H9 (cell line): ENCODE measurements at regions not wholly inside any gene's neighbourhood (a gene's known extent, or its start where the extent isn't known, plus 50 kb on each side); places are given as distances from the start of the nearest gene placed in this dataset.

Source experiments
- DNase-seq: peaks from one replicate; pipeline ENCODE4 v3.0.0-alpha.2; 2017
- H2AFZ ChIP-seq: one replicate; pipeline ENCODE4 v1.6.1; 2013; ENCODE audit warnings: mild to moderate bottlenecking, low read length, control low read depth, moderate library complexity
- H2AK5ac ChIP-seq: 2 replicates; pipeline ENCODE4 v1.6.1; 2013; ENCODE audit warnings: low read length, control low read depth, mixed read lengths; ENCODE audit not compliant: insufficient read length
- H2BK120ac ChIP-seq: one replicate; pipeline ENCODE4 v1.6.1; 2013; ENCODE audit warnings: low read depth, mild to moderate bottlenecking, low read length, control low read depth, inconsistent platforms; ENCODE audit not compliant: poor library complexity, severe bottlenecking
- H2BK12ac ChIP-seq: 2 replicates; pipeline ENCODE4 v1.6.1; 2013; ENCODE audit warnings: low read length, control low read depth, mixed read lengths, low read depth; ENCODE audit not compliant: insufficient read length
- H2BK15ac ChIP-seq: 2 replicates; pipeline ENCODE4 v1.6.1; 2013; ENCODE audit warnings: low read depth, low read length, control low read depth
- H2BK20ac ChIP-seq: one replicate; pipeline ENCODE4 v1.6.1; 2013; ENCODE audit warnings: low read depth, mild to moderate bottlenecking, low read length, control low read depth, inconsistent platforms; ENCODE audit not compliant: poor library complexity, severe bottlenecking
- H2BK5ac ChIP-seq: 2 replicates; pipeline ENCODE4 v1.6.1; 2013; ENCODE audit warnings: low read length, control low read depth, mixed read lengths; ENCODE audit not compliant: insufficient read length
- H3K14ac ChIP-seq: 2 replicates; pipeline ENCODE4 v1.6.1; 2013; ENCODE audit warnings: low read length, control low read depth; ENCODE audit not compliant: insufficient read depth
- H3K18ac ChIP-seq: 2 replicates; pipeline ENCODE4 v1.6.1; 2013; ENCODE audit warnings: low read depth, mild to moderate bottlenecking, mixed read lengths, low read length, control low read depth; ENCODE audit not compliant: insufficient read length
- H3K23ac ChIP-seq: 2 replicates; pipeline ENCODE4 v1.6.1; 2013; ENCODE audit warnings: low read length, control low read depth, mixed read lengths, low read depth; ENCODE audit not compliant: insufficient read length
- H3K23me2 ChIP-seq: 2 replicates; pipeline ENCODE4 v1.6.1; 2013; ENCODE audit warnings: low read depth, mild to moderate bottlenecking, mixed read lengths, low read length, control low read depth; ENCODE audit not compliant: insufficient read length, poor library complexity, severe bottlenecking
- H3K27ac ChIP-seq: 2 replicates; pipeline ENCODE4 v1.5.1; 2013; ENCODE audit warnings: low read length, control low read depth, mixed read lengths, low read depth; ENCODE audit not compliant: insufficient read length
- H3K27me3 ChIP-seq: 2 replicates; pipeline ENCODE4 v1.6.1; 2013; ENCODE audit warnings: low read length, control low read depth, inconsistent platforms; ENCODE audit not compliant: insufficient read depth
- H3K4ac ChIP-seq: 2 replicates; pipeline ENCODE4 v1.6.1; 2013; ENCODE audit warnings: low read depth, mild to moderate bottlenecking, control low read depth, inconsistent platforms, low read length, moderate library complexity
- H3K4me1 ChIP-seq: 2 replicates; pipeline ENCODE4 v1.6.1; 2013; ENCODE audit warnings: low read length, control low read depth, inconsistent platforms; ENCODE audit not compliant: insufficient read depth
- H3K4me2 ChIP-seq: 2 replicates; pipeline ENCODE4 v1.6.1; 2013; ENCODE audit warnings: low read length, control low read depth, mixed read lengths; ENCODE audit not compliant: insufficient read length, insufficient read depth
- H3K56ac ChIP-seq: 2 replicates; pipeline ENCODE4 v1.6.1; 2013; ENCODE audit warnings: low read depth, mild to moderate bottlenecking, mixed read lengths, low read length, control low read depth; ENCODE audit not compliant: insufficient read length
- H3K79me1 ChIP-seq: 2 replicates; pipeline ENCODE4 v1.6.1; 2013; ENCODE audit warnings: low read depth, mild to moderate bottlenecking, moderate library complexity, low read length, control low read depth, inconsistent platforms; ENCODE audit not compliant: insufficient read depth, poor library complexity, severe bottlenecking
- H3K79me2 ChIP-seq: 2 replicates; pipeline ENCODE4 v1.6.1; 2013; ENCODE audit warnings: low read length, control low read depth, inconsistent platforms; ENCODE audit not compliant: insufficient read depth
- H3K9ac ChIP-seq: 2 replicates; pipeline ENCODE4 v1.6.1; 2013; ENCODE audit warnings: low read length, control low read depth, mixed read lengths; ENCODE audit not compliant: insufficient read length; ENCODE audit errors: extremely low read depth
- H3K9me3 ChIP-seq: one replicate; pipeline ENCODE4 v1.6.1; 2013; ENCODE audit warnings: low read depth, low read length, inconsistent platforms; ENCODE audit not compliant: control insufficient read depth
- H3T11ph ChIP-seq: one replicate; pipeline ENCODE4 v1.6.1; 2013; ENCODE audit warnings: mild to moderate bottlenecking, low read length, control low read depth, inconsistent platforms
- H4K20me1 ChIP-seq: one replicate; pipeline ENCODE4 v1.6.1; 2013; ENCODE audit not compliant: control insufficient read depth, insufficient read length, insufficient read depth
- H4K5ac ChIP-seq: 2 replicates; pipeline ENCODE4 v1.6.1; 2013; ENCODE audit warnings: low read depth, mild to moderate bottlenecking, mixed read lengths, low read length, control low read depth; ENCODE audit not compliant: insufficient read length
- H4K8ac ChIP-seq: replicated peaks from 2 replicates; pipeline ENCODE4 v1.6.1; 2013; ENCODE audit warnings: low read length, control low read depth, mixed read lengths, low read depth; ENCODE audit not compliant: insufficient read length
- H4K91ac ChIP-seq: 2 replicates; pipeline ENCODE4 v1.6.1; 2013; ENCODE audit warnings: low read depth, mild to moderate bottlenecking, moderate library complexity, mixed read lengths, low read length, control low read depth; ENCODE audit not compliant: insufficient read length
- H3K27ac Mint-ChIP-seq, 3 experiments: 2 replicates in 2 of 3; 3 replicates in 1 of 3; pipeline ENCODE4 v1.8.0; 2020 to 2021; ENCODE audit warnings: mixed read lengths in 3 of 3, mild to moderate bottlenecking in 1 of 3, moderate library complexity in 1 of 3
- H3K27me3 Mint-ChIP-seq: 2 replicates; pipeline ENCODE4 v1.8.0; 2021; ENCODE audit warnings: low read depth, mild to moderate bottlenecking, moderate library complexity, mixed read lengths
- H3K36me3 Mint-ChIP-seq, 3 experiments: 2 replicates in 2 of 3; 3 replicates in 1 of 3; pipeline ENCODE4 v1.8.0; 2020 to 2021; ENCODE audit warnings: low read depth in 3 of 3, mixed read lengths in 3 of 3; ENCODE audit not compliant: insufficient read depth in 1 of 3
- H3K4me1 Mint-ChIP-seq, 2 experiments: 2 replicates each; pipeline ENCODE4 v1.8.0; 2020; ENCODE audit warnings: mixed read lengths in 2 of 2
- H3K4me3 Mint-ChIP-seq, 2 experiments: 2 replicates in 1 of 2; 3 replicates in 1 of 2; pipeline ENCODE4 v1.8.0; 2020 to 2021; ENCODE audit warnings: mild to moderate bottlenecking in 2 of 2, mixed read lengths in 2 of 2, moderate library complexity in 1 of 2
- H3K9me3 Mint-ChIP-seq, 2 experiments: 2 replicates in 1 of 2; 3 replicates in 1 of 2; pipeline ENCODE4 v1.8.0; 2020; ENCODE audit warnings: mild to moderate bottlenecking in 2 of 2, mixed read lengths in 2 of 2, moderate library complexity in 1 of 2
- CTCF ChIP-seq: fragments of 200-600 bp; sonication (generic); conservative IDR thresholded peaks from 3 replicates; pipeline ENCODE4 v1.8.0; 2021; ENCODE audit warnings: antibody characterized with exemption, mild to moderate bottlenecking
- WGBS: extraction: QIAGEN DNeasy Blood & Tissue Kit; methylation state at CpG from one replicate; pipeline ENCODE4 v1.1.7; 2013; ENCODE audit warnings: missing lambda C conversion rate, low lambda C conversion rate, mixed read lengths; ENCODE audit not compliant: insufficient read length; ENCODE audit errors: extremely low coverage; 5-methylcytosine and 5-hydroxymethylcytosine counted together

GRCh38 chr16:86030116-86030515 lies 131.2 kb downstream of the IRF8 start:
- no peak overlapping the region for H3K27ac Mint-ChIP-seq
- Histone ChIP-seq H4K20me1 (no peaks in the 10 kb centered on the region), H4K8ac (no peak overlapping the region), H3K23me2 (no peaks in the 10 kb centered on the region), H3K4ac (no peak overlapping the region), H2BK120ac (no peak overlapping the region), H3T11ph (no peak overlapping the region), H2BK5ac (no peak overlapping the region), H4K91ac (no peak overlapping the region), H3K79me2 (no peaks in the 10 kb centered on the region), H2BK12ac (no peak overlapping the region), H3K27me3 (no peaks in the 10 kb centered on the region), H2AK5ac (no peak overlapping the region), H2BK15ac (no peak overlapping the region), H4K5ac (no peak overlapping the region), H3K56ac (no peak overlapping the region), H3K79me1 (no peaks in the 10 kb centered on the region), H3K4me1 (peaks cover 3% of the 10 kb centered on the region; the same call in 1 of the 2 replicates), H3K18ac (no peak overlapping the region), H3K14ac (no peak overlapping the region), H2AFZ (no peak overlapping the region), H3K9me3 (no peaks in the 10 kb centered on the region), H2BK20ac (no peak overlapping the region), H3K23ac (no peak overlapping the region), H3K27ac (no peak overlapping the region), H3K9ac (no peak overlapping the region), H3K4me2 (no peak overlapping the region)
- no peak overlapping the region for H3K4me3 Mint-ChIP-seq
- TF ChIP-seq CTCF: no peak
- H3K4me1 Mint-ChIP-seq: peaks cover 12 to 32% of the 10 kb centered on the region in 2 experiments
- peaks cover 2 to 6% of the 10 kb centered on the region in 2 experiments; a peak in 3 of 5 replicates for H3K9me3 Mint-ChIP-seq
- no peak for DNase-seq
- peaks cover 0 to 5% (median 0%) of the 10 kb centered on the region in 3 experiments; a peak in 1 of 7 replicates for H3K36me3 Mint-ChIP-seq
- peaks cover 53% of the 10 kb centered on the region for H3K27me3 Mint-ChIP-seq
- WGBS: no CpG with 5 or more reads among the region's 10 CpGs
